ENCODE measurements at regions not wholly inside any gene's neighbourhood (a gene's known extent, or its start where the extent isn't known, plus 50 kb on each side); places are given as distances from the start of the nearest gene placed in this dataset.
"Not testable (repeated sequence)": the region's sequence is repeated elsewhere in the genome, so short reads cannot be mapped to it uniquely, and the experiment has no call there.

DNA sequence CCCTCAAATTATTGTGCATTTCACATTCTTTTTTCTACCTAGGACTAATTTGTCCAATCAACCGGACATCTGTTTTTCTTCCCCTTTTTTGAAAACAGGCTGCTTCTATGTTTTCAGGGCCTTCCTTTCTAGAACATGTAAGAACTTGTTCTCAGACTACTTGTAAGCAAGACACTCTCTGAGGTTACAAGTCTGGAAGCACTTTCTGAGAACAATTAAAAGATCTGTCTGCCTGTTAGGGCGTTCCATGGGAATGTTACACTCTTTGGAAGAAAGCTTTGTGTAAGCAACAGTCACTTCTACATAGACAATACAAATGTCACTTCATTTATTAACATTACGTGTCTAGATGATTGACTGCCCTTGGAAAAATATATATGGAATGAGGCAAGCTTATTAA is 50.9 kb upstream of the HSPB3 start:
- Mint-ChIP-seq H3K9me3 (no peaks in the 10 kb centered on the region), H3K4me3 (no peak overlapping the region), H3K27ac (no peak overlapping the region), H3K36me3 (no peaks in the 10 kb centered on the region), H3K4me1 (peaks cover 5 to 9% of the 10 kb centered on the region in 2 donors), H3K27me3 (no peaks in the 10 kb centered on the region)
- no peak for DNase-seq
- ATAC-seq (replicated peaks), result no peak

DNA sequence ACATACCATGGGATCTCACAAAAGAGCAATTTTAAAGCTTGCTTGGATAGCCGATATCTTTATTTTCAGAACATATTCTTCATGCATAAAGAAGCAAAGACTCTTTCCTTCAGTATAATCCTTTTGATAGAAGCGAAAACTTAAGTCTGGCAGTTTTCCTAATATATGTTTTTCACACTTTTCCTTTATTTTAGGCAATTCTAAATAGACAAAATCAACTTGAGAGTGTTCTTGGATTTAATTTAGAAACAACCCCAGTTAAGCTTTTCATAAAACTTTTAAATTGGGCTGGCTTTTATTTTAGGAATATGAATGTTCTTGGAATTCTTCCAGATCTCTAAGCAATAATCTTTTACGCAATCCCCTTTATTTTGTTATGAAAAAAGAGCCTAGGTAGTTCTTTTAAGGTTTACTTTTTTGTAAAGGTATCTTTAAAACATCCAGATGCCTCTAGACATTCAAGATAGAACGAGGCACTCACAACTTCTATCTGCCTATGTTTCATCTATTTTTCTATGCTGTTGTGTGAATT is 51.5 kb upstream of the HSPB3 start:
- H3K36me3 Mint-ChIP-seq, result no peaks in the 10 kb centered on the region
- DNase-seq (no peak), ATAC-seq (replicated peaks) (no peak)
- H3K27me3 Mint-ChIP-seq, result no peaks in the 10 kb centered on the region
- H3K4me1 Mint-ChIP-seq, result peaks cover 5 to 9% of the 10 kb centered on the region in 2 donors
- H3K4me3 Mint-ChIP-seq, result no peak overlapping the region
- H3K27ac Mint-ChIP-seq, result no peak overlapping the region
- H3K9me3 Mint-ChIP-seq, result no peaks in the 10 kb centered on the region

DNA sequence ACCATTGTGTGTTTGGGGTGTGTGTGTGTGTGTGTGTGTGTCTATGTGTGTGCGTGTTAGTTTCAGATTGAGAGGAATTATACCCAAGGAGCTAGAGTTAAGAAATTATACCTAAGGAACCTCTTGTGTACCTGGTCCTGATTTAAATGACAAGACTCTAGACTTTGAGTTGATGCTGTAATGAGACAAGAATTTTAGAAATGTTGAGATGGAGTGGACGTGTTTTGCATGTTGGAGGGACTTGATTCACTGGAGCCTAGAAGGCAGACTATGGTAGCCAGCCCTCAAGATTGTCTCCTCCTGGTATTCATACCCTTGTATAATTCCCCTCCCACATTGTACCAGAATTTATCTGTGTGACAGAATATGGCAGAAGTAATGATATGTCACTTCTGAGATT is 52.4 kb upstream of the HSPB3 start:
- H3K27me3 Mint-ChIP-seq, result no peaks in the 10 kb centered on the region
- no peak overlapping the region for H3K27ac Mint-ChIP-seq
- H3K4me1 Mint-ChIP-seq, result peaks cover 5 to 9% of the 10 kb centered on the region in 2 donors
- no peaks in the 10 kb centered on the region for H3K36me3 Mint-ChIP-seq
- DNase-seq, result no peak
- ATAC-seq (replicated peaks), result no peak
- no peaks in the 10 kb centered on the region for H3K9me3 Mint-ChIP-seq
- no peak overlapping the region for H3K4me3 Mint-ChIP-seq

DNA sequence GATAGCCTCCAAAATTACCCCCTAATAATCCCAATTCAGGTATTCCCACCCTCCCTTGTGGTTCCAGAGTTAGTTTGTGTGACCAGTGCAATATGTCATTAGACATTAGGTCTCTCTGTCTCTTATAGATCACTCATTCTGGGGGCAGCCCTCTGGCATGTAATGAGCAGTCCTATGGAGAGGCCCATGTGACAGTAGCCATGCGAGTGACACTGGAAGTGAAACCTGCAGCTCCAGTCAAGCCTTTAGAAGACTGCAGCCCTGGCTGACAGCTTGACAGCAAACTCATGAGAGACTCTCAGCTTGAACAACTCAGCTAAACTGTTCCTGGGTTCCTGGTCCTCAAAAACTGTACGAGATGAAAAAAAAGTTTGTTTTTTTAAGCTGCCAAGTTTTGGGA is 54.0 kb upstream of the HSPB3 start:
- peak; percentile 13 for DNase-seq
- Mint-ChIP-seq H3K9me3 (no peaks in the 10 kb centered on the region), H3K36me3 (no peaks in the 10 kb centered on the region), H3K27me3 (no peaks in the 10 kb centered on the region), H3K27ac (no peak overlapping the region), H3K4me3 (no peak overlapping the region), H3K4me1 (peaks cover 5 to 9% of the 10 kb centered on the region in 2 donors)
- peak; percentile 98 to 100 for ATAC-seq (replicated peaks)

DNA sequence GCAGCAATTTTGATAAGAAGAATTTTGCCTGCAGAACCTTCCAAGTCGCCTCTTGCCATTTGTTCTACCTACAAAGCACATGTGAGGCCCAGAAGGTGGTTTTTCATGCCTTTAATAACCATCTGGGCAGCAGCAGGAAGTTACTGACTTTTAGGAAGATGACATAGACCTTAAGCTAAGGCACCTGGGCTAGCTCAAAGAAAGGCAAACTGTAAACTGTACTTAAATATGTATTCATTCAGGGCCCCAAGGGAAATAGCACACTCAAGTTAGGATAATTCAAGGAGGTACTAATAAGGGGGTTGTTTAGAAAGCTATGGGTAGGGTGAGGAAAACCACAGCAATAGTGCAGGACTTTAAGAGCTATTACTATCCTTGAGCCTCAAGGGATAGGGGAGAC is 57.3 kb upstream of the HSPB3 start:
- DNase-seq (no peak), ATAC-seq (replicated peaks) (no peak)
- Mint-ChIP-seq H3K4me1 (peaks cover 3 to 9% of the 10 kb centered on the region in 2 donors), H3K4me3 (no peak overlapping the region), H3K27ac (no peak overlapping the region), H3K36me3 (no peaks in the 10 kb centered on the region), H3K9me3 (no peaks in the 10 kb centered on the region), H3K27me3 (no peaks in the 10 kb centered on the region)

DNA sequence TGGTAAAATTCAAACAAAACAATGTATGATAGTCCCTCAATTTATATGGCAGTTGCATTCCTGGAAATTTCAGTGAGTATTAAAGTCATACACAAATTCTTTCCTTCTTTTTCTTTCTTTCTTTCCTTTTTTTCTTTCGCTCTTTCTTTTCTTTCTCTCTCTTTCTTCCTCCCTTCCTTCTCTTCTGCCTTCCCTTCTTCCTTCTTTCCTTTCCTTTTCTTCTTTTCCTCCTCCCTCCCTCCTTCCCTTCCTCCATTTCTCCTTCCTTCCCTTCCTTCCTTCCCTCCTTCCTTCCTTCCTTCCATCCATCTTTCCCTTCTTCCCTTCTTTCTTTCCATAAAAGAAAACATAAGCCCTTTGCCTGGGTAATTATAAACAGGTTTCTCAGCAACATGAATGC is 58.1 kb upstream of the HSPB3 start:
- no peak overlapping the region for H3K27ac Mint-ChIP-seq
- H3K4me3 Mint-ChIP-seq, result no peak overlapping the region
- H3K36me3 Mint-ChIP-seq, result no peaks in the 10 kb centered on the region
- ATAC-seq (replicated peaks) (no peak), DNase-seq (no peak)
- H3K4me1 Mint-ChIP-seq, result peaks cover 3 to 9% of the 10 kb centered on the region in 2 donors
- peaks cover 0 to 3% of the 10 kb centered on the region in 2 donors for H3K9me3 Mint-ChIP-seq
- no peaks in the 10 kb centered on the region for H3K27me3 Mint-ChIP-seq

DNA sequence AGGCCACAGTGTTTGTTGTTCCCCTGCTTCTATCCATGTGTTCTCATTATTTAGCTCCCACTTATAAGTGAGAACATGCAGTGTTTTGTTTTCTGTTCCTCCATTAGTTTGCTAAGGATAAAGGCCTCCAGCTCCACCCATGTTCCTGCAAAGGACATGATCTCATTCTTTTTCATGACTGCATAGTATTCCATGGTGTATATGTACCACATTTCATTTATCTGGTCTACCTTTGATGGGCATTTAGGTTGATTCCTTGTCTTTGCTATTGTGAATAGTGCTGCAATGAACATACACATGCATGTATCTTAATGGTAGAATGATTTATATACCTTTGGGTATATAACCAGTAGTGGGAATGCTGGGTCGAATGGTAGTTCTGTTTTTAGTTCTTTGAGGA is 62.5 kb upstream of the HSPB3 start:
- DNase-seq; H3K27ac Mint-ChIP-seq; H3K4me1 Mint-ChIP-seq; H3K36me3 Mint-ChIP-seq; H3K9me3 Mint-ChIP-seq; H3K4me3 Mint-ChIP-seq; H3K27me3 Mint-ChIP-seq; ATAC-seq (replicated peaks): not testable (repeated sequence)

DNA sequence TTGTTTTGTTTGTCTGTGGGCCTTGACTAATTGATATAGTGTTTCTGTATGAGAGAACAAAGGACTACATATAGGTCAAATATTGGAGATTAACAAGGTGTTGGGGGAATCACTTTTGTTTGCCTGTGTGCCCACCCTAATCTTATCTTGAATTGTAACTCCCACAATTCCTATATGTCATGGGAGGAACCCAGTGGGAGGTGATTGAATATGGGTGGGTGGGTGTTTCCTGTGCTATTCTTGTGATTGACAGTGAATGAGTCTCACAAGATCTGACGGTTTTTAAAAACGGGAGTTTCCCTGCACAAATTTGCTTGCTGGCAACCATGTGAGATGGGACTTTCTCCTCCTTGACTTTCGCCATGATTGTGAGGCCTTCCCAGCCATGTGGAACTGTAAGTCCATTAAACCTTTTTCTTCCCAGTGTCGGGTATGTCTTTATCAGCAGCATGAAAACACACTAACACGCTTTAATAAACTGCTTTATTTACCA is 64.9 kb upstream of the HSPB3 start:
- ATAC-seq (replicated peaks) (no peak), DNase-seq (no peak)
- Mint-ChIP-seq H3K27ac (no peak overlapping the region), H3K4me1 (peaks cover 4 to 8% of the 10 kb centered on the region in 2 donors), H3K9me3 (peaks cover 2 to 3% of the 10 kb centered on the region in 2 donors), H3K36me3 (no peaks in the 10 kb centered on the region), H3K27me3 (peaks cover 7 to 8% of the 10 kb centered on the region in 2 donors), H3K4me3 (no peak overlapping the region)

DNA sequence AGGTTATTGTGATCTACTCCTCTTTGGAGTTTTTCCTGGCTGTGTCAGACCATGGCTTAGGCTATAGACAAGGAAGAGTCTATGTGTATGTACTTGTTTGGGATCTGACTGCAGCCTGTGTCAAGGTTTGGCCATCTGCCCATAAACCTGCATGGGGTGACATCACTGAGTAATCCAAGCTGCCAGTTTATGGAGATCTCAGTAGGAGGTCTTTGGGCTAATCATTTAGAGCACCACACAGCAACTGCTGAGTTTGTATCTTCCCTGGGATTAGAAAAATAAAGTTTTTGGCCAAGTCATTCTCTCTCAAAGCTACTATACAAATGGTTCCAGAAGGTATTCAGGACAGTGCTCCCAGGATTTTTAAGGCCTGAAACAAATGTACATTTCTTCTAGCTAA is 65.5 kb upstream of the HSPB3 start:
- DNase-seq (no peak), ATAC-seq (replicated peaks) (no peak)
- peaks cover 7 to 8% of the 10 kb centered on the region in 2 donors for H3K27me3 Mint-ChIP-seq
- no peak overlapping the region for H3K4me3 Mint-ChIP-seq
- H3K9me3 Mint-ChIP-seq, result peaks cover 2 to 3% of the 10 kb centered on the region in 2 donors
- peaks cover 4 to 8% of the 10 kb centered on the region in 2 donors for H3K4me1 Mint-ChIP-seq
- H3K27ac Mint-ChIP-seq, result no peak overlapping the region
- no peaks in the 10 kb centered on the region for H3K36me3 Mint-ChIP-seq

DNA sequence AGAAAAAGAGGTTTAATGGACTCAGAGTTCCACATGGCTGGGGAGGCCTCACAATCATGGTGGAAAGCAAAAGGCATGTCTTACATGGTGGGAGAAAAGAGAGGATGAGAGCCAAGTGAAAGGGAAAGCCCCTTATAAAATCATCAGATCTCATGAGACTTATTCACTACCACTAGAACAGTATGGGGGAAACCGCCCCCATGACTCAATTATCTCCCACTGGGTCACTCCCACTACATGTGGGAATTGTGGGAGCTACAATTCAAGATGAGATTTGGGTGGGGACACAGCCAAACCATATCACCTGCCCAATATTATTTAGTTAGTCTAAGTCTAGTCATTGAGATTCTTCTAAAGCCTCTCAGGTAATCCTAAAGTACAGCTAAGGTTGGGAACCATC is 66.1 kb upstream of the HSPB3 start:
- not testable (repeated sequence) for H3K36me3 Mint-ChIP-seq; H3K4me1 Mint-ChIP-seq; DNase-seq; H3K9me3 Mint-ChIP-seq; H3K4me3 Mint-ChIP-seq; H3K27me3 Mint-ChIP-seq; H3K27ac Mint-ChIP-seq; ATAC-seq (replicated peaks)

DNA sequence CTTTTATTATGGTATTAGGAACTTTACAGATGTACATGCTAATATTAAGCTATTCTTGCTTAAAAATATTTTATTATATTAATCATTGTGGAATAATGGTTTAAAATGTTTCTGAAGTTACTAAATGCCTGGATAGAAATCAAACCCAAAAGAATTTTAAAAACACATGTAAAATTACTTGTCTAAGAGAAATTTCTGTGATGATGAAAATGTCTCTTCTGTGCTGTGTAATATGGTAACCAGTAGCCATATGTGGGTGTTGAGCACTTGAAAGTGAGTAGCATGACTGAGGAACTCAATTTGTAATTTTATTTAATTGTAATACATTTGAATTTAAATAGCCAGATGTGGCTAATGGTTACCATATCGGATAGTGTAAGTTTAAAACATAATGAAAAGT is 66.7 kb upstream of the HSPB3 start:
- H3K36me3 Mint-ChIP-seq, result no peaks in the 10 kb centered on the region
- ATAC-seq (replicated peaks) (no peak), DNase-seq (no peak)
- H3K4me3 Mint-ChIP-seq, result no peak overlapping the region
- peaks cover 7 to 8% of the 10 kb centered on the region in 2 donors for H3K27me3 Mint-ChIP-seq
- H3K27ac Mint-ChIP-seq, result no peak overlapping the region
- H3K9me3 Mint-ChIP-seq, result peaks cover 2 to 3% of the 10 kb centered on the region in 2 donors
- H3K4me1 Mint-ChIP-seq, result peaks cover 4 to 8% of the 10 kb centered on the region in 2 donors

DNA sequence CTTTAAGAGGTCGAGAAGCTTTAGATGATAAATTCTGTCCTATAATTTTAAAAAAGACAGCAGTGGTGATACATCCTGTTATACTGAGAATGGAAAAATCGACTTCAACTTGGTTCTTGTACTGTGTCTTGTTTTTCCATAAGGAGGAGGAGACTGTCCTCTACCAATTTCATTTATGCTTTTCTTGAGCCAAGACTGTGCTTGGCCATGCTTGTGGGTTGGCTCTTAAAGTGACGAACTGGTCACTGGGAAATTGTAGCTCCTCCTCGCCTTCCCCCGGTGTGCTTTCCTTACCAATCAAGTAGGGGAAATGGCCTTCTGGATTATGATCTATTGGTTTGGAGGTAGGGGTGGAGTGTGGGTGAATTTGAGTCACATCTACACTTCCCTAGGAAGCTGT is 67.1 kb upstream of the HSPB3 start:
- Mint-ChIP-seq H3K9me3 (peaks cover 2 to 3% of the 10 kb centered on the region in 2 donors), H3K27me3 (peaks cover 7 to 8% of the 10 kb centered on the region in 2 donors), H3K27ac (no peak overlapping the region), H3K4me1 (peaks cover 4 to 8% of the 10 kb centered on the region in 2 donors), H3K4me3 (no peak overlapping the region), H3K36me3 (no peaks in the 10 kb centered on the region)
- ATAC-seq (replicated peaks), result peak; percentile 10 to 21
- DNase-seq, result no peak

DNA sequence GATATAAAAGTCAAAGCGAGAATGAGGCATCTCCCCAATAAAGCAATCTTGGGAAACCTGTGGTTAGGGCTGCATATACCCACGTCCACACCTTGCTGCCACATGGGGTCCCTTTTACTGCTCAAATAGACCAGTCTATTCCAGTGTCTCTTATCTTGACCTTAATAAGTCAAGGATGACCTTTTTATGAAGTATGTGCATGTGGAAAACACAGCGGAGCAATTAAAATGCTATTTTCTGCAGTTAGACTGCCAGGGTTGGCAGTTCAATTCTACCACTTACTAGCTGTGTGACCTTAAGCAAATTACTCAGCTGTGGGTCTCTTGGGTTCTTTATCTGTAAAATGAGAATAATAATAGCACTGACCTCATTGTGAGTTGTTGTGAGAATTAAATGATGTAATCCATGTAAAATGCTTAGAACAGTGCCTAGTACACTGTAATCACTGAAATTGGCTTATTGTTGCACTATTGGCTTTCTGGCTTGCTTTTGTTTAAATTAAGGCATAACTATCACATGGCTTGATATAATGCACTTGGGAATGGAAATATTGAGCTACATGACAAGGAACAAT is 67.8 kb upstream of the HSPB3 start:
- ATAC-seq (replicated peaks) (peak; percentile 75 to 78), DNase-seq (no peak)
- peak overlapping the region; percentile 17 for H3K27ac Mint-ChIP-seq
- H3K36me3 Mint-ChIP-seq, result no peaks in the 10 kb centered on the region
- H3K4me3 Mint-ChIP-seq, result no peak overlapping the region
- H3K27me3 Mint-ChIP-seq, result peaks cover 7 to 8% of the 10 kb centered on the region in 2 donors
- H3K4me1 Mint-ChIP-seq, result peaks cover 4 to 8% of the 10 kb centered on the region in 2 donors
- H3K9me3 Mint-ChIP-seq, result peaks cover 0 to 2% of the 10 kb centered on the region in 2 donors

DNA sequence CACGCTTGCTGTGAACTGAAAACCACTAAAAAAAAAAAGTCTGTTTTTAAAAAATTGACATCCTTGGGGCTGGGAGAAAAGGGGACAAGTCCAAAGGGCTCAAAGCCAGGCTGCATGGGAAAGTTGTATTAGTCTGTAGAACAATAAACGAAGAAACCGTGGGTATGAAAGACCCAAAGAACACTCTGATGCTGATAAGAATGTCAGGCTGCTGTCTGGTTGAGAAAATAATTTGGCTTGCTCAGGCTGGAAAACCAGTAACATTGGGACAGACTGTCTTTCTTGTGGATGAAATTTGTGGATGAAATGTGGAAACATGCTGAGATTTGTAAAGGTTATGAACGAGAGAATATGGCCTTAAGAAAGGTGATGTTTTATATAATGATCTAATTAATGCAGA is 68.5 kb upstream of the HSPB3 start:
- no peak overlapping the region for H3K4me3 Mint-ChIP-seq
- peaks cover 7 to 8% of the 10 kb centered on the region in 2 donors for H3K27me3 Mint-ChIP-seq
- H3K36me3 Mint-ChIP-seq, result no peaks in the 10 kb centered on the region
- H3K9me3 Mint-ChIP-seq, result peaks cover 0 to 2% of the 10 kb centered on the region in 2 donors
- no peak for DNase-seq
- no peak for ATAC-seq (replicated peaks)
- H3K27ac Mint-ChIP-seq, result no peak overlapping the region
- peaks cover 4 to 8% of the 10 kb centered on the region in 2 donors for H3K4me1 Mint-ChIP-seq

DNA sequence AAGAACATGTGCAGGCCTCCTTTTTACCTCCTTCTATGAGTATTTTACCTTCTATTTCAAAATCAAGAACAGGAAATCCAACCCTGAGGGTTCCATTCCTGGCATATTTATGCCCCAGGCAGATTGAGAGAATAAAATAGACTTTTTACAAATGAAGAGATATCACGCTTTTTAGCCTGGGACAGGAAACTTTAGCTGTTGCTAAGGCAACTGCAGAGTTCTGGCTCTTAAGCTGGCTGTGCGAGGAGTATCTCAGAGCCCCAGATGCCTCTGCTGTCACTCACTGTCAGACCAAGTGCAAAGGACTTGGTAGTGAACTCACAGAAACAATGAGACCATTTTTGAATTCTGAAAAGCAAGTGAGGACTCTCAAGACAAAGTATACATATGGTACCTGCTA is 69.5 kb upstream of the HSPB3 start:
- H3K27ac Mint-ChIP-seq, result no peak overlapping the region
- no peak for DNase-seq
- H3K27me3 Mint-ChIP-seq, result peaks cover 7 to 8% of the 10 kb centered on the region in 2 donors
- H3K4me1 Mint-ChIP-seq, result peaks cover 4 to 8% of the 10 kb centered on the region in 2 donors
- ATAC-seq (replicated peaks), result no peak
- H3K9me3 Mint-ChIP-seq, result peaks cover 0 to 2% of the 10 kb centered on the region in 2 donors
- no peaks in the 10 kb centered on the region for H3K36me3 Mint-ChIP-seq
- H3K4me3 Mint-ChIP-seq, result no peak overlapping the region

Data from stimulated activated naive B cell treated with anti-CD40 and anti-IgM and Interleukin-4, amounts not matched to agents 10 μg/mL and 1 μg/mL and 100 μg/mL, for 72 hours (primary cell).